ENCODE measurements at regions not wholly inside any gene's neighbourhood (a gene's known extent, or its start where the extent isn't known, plus 50 kb on each side); places are given as distances from the start of the nearest gene placed in this dataset.
"Not testable (repeated sequence)": the region's sequence is repeated elsewhere in the genome, so short reads cannot be mapped to it uniquely, and the experiment has no call there.

DNA sequence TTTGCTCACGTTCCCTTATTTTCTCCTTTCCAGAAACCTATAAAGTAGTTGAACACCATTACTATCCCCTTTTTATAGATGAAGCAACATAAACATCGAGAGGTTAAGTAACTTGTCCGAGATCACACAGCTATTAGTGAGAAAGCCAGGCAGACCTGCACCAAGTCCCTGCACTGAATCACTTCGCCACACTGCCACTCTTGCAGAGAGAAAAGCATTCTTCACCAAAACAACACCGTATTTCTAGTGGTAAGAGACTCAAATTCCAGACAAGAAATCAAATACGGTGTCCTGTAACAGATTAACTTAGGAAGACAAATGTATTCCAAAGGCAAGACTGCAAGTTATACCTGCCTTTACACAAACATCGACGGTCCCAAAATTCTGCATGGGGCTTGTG, 82.0 kb upstream of the DMRT1 start:
- no peak for DNase-seq (ENCODE audit: low read depth, low spot score)

DNA sequence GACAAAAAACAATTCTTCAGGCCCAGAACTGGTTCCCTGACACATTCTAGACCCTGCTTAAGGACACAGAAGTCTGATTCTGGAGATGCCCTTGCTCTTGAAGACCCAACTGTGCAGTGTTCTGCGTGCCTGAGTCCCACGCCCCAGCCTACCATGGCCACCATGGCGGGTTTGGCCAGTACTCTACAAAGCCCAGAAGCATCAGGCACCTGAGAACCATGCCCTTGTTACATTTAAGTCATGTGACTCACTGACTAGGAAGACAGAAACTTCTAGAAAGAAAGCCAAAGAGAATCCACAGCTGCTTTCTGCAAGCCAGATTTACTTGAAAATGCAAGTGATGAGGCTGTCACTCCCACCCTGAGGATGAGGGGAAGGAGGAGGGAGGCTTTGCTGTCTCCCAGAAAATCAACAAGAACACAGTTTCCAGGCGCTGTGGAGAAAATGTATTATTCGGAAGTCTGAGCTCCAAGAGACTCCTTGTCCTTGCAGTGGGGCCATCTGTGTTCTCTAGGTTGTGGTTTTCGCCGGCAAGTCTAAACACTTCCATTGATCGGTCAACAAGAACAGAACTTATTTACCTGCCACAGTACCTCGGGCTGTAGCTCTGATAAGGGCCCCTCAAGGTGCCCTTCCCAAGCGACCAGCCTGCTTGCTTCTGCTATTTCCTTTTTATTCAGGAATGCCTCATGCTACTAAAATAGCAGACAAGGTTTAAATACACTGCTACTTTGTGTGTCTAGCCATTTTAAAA, 81.3 kb upstream of the DMRT1 start:
- no peak for DNase-seq (ENCODE audit: low read depth, low spot score)

DNA sequence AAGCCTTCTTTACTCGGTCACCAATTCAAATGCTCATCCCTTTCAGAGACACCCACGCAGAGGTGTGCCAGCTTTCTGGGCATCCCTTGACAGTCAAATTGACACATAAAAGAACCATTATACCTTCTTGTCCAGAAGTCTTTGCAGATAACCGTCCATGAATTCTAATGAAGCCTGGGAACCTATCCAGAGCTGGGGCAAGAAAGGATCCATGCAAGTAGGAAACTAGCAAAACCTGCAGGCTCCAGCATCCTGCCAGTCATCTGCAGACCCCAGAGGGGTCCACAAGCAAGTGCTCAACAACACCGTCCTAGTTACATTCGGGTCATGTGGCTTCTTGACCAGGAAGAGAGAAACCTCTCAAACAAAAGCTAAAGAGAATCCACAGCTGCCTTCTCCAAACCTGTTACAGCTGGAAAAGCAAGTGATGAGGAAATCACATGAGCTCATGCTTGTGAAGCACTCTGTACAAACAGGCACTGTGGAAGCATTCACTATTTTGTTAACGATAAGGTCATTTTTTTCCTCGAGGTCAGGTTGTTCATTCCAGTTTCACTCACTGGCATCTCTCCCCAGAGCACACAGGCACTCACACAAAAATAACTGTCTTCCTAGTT, 80.2 kb upstream of the DMRT1 start:
- no peak for DNase-seq (ENCODE audit: low read depth, low spot score)

DNA sequence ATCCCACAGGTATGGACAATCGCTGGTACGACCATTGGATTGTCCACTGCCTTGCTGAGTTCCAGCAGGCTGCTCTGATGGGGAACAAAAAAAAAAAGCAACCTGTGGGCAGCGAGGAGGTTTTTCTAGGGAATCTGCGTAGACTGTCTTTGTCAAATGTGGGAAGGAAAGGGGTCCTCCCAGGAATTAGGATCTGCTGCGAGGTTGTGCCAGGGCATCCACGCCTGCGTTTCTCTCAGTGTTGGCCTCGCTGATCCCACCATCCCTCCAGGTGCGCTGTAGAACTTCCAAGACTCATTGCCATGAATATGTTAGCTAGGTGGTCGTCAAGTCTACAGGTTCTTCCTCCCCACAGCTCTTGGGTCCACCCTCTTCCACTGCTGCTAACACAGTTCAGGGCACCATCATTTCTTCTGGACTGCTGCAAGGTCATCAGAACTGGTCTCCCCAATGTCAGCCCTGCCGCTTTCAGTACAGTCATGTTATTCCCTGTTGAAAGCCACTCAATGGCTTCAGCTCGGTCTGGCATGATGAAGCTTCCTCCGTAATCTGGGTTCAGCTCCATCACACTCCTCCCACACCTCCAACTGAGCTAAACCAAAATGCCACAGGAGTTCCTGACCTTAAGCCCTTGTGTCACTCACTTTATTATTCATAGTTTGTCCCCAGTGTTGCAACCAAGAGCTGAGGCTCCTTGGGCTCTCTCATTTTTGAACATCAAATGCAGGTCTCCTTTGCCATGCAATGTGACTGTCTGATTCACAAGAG, 79.5 kb upstream of the DMRT1 start:
- DNase-seq (ENCODE audit: low read depth, low spot score) = no peak

DNA sequence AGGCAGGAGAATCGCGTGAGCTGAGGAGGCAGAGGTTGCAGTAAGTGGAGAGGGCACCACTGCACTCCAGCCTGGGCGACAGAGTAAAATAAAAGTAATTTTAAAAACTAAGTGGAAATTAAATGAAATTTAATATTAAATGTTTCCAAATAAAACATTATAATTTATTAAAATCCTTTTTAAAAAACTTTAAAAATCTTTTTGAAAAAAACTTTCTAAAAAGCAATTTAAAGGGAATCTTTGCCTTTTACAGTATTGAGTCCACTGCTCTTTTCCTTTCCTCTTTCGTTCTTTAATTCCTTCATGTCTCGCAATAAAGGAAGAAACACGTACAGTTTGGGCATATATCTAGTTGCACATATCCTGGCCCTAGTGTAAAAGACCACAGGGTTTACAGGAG, 77.8 kb upstream of the DMRT1 start:
- no peak for DNase-seq (ENCODE audit: low read depth, low spot score)

DNA sequence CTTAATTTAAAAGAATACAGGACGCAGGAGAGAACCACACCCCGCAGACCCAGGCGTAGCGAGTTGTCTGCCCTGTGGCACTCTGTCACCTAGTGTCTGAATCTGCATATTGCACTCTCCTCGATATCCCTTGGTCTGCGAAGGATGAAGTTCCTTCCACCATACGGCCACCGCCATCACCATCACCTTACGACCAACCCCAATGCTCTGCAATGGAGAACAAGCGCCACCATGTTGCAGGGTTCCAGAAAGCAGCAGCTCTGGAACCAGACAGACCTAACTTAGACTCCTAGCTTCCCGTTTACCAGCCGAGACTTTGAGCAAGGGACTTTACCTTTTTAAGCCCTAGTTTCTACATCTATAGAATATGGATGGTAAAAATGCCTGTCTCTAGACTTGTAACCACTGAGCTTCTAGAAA, 77.4 kb upstream of the DMRT1 start:
- peak; percentile 57 for DNase-seq (ENCODE audit: low read depth, low spot score)

DNA sequence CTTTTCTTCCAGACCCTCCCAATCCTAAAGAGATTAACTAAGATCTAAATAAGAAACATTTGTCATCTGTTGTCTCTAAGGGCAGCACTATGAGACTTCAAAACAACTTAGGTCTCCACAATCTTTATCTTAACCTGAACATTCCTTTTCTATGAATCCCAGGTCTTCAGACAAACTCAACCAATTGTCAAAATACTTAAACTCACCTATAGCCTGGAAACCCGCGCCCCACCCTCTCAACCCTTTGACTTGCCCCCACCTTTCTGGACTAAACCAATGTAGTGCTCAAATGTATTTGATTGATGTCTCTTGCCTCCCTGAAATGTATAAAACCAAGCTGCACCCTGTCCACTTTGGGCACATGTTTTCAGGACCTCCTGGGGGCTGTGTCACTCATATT, 76.5 kb upstream of the DMRT1 start:
- no peak for DNase-seq (ENCODE audit: low read depth, low spot score)

DNA sequence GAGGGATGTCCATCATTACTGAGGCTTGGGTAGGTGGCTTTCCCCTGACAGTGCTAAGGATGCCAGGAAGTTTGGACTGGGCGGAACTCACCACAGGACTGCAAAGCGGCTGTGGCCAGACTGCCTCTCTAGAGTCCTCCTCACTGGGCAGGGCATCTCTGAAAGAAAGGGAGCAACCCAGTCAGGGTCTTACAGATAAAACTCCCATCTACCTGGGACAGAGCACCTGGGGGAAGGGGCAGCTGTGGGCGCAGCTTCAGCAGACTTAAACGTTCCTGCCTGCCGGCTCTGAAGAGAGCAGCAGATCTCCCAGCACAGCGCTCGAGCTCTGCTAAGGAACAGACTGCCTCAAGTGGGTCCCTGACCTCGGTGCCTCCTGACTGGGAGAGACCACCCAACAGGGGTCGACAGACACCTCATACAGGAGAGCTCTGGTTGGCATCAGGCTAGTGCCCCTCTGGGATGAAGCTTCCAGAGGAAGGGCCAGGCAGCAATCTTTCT, 74.4 kb upstream of the DMRT1 start:
- not testable (repeated sequence) for DNase-seq (ENCODE audit: low read depth, low spot score)

DNA sequence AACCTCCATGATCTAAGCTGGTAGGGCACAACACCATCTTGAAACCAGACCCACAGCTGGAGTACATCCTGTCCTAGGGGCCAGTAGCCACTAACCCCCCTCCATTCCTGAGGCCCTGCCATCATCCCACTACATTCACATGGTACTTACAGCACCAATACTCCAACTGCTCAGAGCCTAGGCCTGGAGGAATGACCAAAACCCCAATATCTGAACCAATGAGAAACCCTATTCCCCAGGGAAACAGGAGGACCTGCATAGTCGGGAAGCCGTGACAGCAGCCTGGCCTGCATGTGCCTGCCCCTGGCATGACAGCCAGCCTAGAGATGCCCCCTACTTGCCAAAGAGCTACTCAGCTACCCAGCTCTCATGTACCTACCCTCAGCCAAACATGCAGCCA, 65.4 kb upstream of the DMRT1 start:
- no peak for DNase-seq (ENCODE audit: low read depth, low spot score)

DNA sequence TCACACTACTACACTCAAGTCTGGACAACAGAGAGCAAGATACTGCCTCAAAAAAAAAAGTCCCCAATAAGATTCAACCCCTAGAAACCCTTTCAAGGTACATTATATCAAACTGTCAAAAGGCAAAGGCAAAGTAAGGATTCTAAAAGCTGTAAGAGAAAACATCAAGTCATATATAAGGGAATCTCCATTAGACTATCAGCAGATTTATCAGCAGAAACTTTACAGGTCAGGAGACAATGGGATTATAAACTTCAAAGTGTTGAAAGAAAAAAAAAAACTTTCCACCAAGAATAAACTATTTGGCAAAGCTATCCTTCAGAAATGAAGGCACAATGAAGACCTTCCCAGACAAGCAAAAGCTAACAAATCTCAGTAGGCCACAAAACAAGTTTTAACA, 63.5 kb upstream of the DMRT1 start:
- no peak for DNase-seq (ENCODE audit: low read depth, low spot score)

DNA sequence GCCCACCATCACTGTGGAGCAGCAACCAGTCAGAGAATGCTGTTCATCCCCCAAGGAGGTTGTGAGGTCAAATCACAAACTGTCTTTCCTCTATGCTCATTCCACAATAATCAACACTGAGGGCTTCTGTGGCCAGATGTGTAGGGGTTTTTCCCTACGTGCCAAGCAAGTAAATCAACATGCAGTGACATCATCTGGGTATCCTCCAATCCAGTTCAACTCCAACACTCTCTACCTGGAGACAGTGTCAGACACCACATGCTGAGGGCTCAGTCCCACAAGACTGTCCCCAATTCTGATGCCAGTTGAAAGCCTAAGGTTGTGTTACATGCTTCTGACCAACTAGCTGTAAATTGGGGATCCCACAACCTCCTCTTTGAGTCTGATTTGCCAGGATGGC, 57.3 kb upstream of the DMRT1 start:
- DNase-seq (ENCODE audit: low read depth, low spot score) = no peak

DNA sequence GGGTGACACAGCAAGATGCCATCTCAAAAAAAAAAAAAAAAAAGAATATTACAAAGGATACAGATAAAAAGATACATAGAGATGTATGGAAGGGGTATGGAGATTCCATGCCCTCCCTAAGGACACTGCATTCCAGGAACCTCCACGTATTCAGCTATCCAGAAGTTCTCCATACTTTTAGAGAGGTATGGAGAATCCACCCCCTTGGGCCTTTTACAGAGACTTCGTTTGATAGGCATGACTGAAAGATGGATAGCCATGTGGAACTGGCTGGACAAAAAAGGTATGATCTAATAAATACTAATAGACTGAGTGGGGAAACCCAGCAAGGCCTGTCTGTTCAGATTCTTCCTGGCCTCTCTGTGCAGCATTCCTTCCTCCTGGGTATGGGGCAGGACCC, 56.6 kb upstream of the DMRT1 start:
- no peak for DNase-seq (ENCODE audit: low read depth, low spot score)

DNA sequence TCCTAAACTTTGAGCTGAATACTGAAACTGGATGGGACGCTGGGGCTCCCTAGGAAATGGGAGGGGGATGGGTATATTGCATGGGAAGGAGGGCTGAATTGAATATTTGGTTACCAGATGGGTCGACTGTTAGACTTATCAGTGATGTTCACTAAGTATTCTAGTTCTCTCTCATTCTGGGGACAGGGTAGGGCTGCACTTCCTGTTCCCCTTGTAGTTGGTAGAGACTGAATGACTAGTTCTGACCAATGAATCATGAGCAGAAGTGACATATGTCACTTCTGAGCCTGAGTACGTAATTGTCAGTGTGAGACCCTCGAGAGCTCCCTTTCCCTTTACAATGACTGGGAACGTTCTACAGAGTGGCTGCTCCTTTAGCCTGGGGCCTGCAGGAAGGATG, 55.5 kb upstream of the DMRT1 start:
- no peak for DNase-seq (ENCODE audit: low read depth, low spot score)

DNA sequence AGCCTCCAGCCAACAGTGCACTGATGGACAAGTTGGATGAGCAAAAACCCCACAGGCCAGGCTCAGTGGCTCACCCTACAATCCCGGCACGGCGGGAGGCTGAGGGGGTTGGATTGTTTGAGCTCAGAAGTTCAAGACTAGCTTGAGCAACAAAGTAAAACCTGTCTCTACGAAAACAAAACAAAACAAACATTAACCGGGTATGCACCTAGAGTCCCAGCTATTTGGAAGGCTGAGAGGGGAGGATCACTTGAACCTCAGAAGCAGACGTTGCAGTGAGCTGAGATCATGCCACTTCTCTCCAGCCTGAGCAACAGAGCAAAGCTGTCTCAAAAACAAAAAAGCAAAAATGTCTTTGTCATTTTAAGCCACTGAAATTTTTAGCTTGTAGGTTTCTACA, 55.1 kb upstream of the DMRT1 start:
- no peak for DNase-seq (ENCODE audit: low read depth, low spot score)

DNA sequence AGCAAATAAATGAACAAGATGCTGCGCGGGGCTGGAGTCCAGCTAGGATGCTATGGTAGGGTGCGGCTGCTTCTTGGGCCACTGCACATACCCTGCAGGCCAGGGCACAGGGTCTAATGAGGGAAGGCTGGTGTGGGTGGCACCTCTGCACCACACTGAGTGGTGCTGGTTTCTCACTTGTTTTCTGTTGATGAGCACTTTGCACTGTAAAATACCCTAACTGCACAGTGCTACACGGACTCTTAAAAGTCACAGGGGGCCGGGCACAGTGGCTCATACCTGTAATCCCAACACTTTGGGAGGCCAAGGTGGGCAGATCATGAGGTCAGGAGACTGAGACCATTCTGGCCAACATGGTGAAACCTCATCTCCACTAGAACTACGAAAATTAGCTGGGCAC, 52.7 kb upstream of the DMRT1 start:
- no peak for DNase-seq (ENCODE audit: low read depth, low spot score)
